Fibroblast of lung (primary cell): ENCODE measurements at regions not wholly inside any gene's neighbourhood (a gene's known extent, or its start where the extent isn't known, plus 50 kb on each side); places are given as distances from the start of the nearest gene placed in this dataset.

Experiments used
- CTCF ChIP-seq, 2 donors: IDR thresholded peaks in 1 of 2; conservative IDR thresholded peaks in 1 of 2; 1 replicate in 1 of 2; 2 replicates in 1 of 2; pipeline ENCODE4 v1.5.1; 2011 to 2012; ENCODE audit warnings: low read length in 2 of 2, control low read depth in 1 of 2, inconsistent platforms in 1 of 2, low read depth in 1 of 2, mild to moderate bottlenecking in 1 of 2
- EZH2 ChIP-seq: IDR thresholded peaks from 2 replicates; pipeline ENCODE4 v1.5.1; 2012; ENCODE audit warnings: low read length, control low read depth, mild to moderate bottlenecking; ENCODE audit errors: missing control alignments

GRCh38 chr4:98728871-98729270 lies 70.5 kb upstream of the TSPAN5 start:
- no peak for TF ChIP-seq CTCF (conservative IDR thresholded peaks at IDR 0.05 in 1 of 2, IDR thresholded peaks at IDR 0.05 in 1 of 2; ENCODE audit: low read depth in 1 of 2, low read length in 2 of 2)
- TF ChIP-seq EZH2: no peak
